Epithelial cell of esophagus (primary cell): ENCODE measurements at regions not wholly inside any gene's neighbourhood (a gene's known extent, or its start where the extent isn't known, plus 50 kb on each side); places are given as distances from the start of the nearest gene placed in this dataset.

Experiments used
- DNase-seq: peaks from one replicate; pipeline ENCODE4 v3.0.0; 2010; ENCODE audit warnings: low read depth
- H3K4me3 ChIP-seq: 2 replicates; pipeline ENCODE4 v1.5.1; 2011; ENCODE audit warnings: mild to moderate bottlenecking, low read length, control low read depth
- TF ChIP-seq, protein P1 (sequence below): IDR thresholded peaks from 2 replicates; pipeline ENCODE4 v1.5.1; 2011; ENCODE audit warnings: low read depth, mild to moderate bottlenecking, low read length, control low read depth, inconsistent platforms; ENCODE audit not compliant: insufficient read depth; ENCODE audit errors: missing control alignments

DNA sequence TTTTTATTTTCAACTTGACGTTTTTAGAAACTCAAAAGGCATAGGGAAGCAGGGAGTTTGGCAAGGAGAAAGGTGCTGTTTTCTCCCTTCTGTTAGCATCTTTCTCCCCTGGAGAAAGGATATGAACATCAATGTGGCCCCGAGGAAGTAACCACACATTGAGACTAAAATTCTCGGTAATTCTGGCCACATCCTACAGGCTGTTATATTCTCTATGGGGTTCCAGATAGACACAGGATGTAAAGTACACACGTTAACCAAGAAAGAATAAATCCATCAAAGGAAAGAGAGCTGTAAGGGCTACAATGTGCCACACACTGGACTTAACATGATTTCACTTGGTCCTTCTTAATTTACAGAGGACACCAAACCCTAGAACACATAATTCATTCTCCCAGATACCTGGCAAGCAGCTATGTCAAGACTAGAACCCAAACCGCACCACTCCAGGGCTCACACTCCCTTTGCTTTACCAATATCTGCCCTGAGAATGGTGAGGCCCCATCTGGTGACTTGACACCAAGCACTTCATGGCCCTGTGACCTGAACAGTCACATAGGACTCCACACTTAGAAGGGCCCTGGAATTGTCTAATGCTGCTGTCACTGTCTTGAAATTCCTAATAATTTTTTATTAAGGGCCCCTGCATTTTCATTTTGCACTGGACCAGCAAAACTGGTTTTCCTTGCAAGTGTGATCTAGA, 73.9 kb downstream of the PRLHR start:
- TF ChIP-seq, protein P1, sequence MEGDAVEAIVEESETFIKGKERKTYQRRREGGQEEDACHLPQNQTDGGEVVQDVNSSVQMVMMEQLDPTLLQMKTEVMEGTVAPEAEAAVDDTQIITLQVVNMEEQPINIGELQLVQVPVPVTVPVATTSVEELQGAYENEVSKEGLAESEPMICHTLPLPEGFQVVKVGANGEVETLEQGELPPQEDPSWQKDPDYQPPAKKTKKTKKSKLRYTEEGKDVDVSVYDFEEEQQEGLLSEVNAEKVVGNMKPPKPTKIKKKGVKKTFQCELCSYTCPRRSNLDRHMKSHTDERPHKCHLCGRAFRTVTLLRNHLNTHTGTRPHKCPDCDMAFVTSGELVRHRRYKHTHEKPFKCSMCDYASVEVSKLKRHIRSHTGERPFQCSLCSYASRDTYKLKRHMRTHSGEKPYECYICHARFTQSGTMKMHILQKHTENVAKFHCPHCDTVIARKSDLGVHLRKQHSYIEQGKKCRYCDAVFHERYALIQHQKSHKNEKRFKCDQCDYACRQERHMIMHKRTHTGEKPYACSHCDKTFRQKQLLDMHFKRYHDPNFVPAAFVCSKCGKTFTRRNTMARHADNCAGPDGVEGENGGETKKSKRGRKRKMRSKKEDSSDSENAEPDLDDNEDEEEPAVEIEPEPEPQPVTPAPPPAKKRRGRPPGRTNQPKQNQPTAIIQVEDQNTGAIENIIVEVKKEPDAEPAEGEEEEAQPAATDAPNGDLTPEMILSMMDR, result no peak

DNA sequence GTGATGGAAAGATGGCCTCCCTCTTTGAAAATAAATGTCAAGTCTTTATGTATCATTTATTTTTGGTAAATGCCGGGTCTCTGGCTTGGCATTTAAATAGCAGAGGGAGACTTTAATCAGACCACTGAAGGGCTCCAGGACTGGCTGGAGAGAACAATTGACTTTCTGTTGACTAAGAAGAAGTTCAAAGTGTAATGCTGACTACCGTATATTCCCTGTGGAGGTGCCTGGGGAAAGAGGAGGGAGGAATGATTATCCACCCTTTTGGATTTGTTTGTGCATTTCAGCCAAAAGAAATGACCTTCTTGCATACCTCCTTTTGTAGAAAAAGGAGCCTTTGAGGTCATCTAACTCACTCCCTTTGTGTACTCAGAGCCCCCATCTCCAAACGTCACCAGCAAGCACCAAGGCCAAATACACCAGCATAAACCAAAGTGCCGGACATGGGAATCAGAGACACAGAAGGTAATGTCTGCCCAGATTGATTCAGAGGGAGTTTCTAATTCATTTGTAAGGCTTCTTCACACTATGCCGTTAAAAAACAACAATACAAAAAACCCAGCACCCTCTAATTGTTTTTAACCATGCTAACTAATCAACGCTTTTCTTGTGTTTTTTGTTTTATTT, 75.2 kb downstream of the PRLHR start:
- no peak overlapping the region for H3K4me3 ChIP-seq
- no peak for DNase-seq
- TF ChIP-seq, protein P1, result no peak

More for the DNA sequence above, 73.9 kb downstream of the PRLHR start:
- no peak overlapping the region for H3K4me3 ChIP-seq
- peak; percentile 54 for DNase-seq

DNA sequence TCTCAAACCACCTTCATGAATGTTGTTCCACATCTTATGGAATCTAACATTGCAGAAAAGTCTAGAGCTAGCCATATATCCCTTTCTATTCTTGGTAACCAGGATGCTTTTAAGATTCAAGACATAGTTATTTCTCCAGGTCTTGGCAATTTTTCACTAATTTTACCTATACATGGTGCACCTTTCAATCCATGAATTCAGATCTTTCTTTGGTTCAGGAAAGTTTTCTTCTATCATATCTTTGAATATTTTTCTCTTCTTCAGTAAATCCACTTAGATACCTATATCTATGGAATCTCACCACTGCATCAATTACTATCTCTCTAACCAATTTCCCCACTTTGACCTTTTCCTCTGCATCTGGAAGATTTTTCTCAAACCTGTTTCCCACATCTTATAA, 77.4 kb downstream of the PRLHR start:
- no peak overlapping the region for H3K4me3 ChIP-seq
- no peak for DNase-seq
- TF ChIP-seq, protein P1, result no peak

DNA sequence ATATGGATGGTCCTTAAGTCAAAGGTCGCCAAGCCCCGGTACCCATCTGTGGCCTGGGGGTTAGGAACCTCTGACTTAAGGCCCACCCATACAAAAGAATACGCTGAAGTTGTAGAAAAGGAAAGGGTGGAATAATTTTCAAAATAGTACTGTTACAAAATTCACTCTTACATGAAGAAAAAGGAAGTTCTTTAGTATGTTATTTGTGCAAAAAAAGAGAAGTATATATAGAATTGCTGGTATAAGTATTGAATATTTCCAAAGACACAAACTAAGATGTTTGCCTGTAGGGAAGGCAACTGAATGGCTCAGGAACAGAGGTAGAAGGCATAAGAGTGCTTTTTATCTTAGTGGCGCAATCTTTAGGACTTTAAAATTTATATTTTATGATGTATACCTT, 78.7 kb downstream of the PRLHR start:
- TF ChIP-seq, protein P1, result no peak
- no peak for DNase-seq
- H3K4me3 ChIP-seq, result no peak overlapping the region

DNA sequence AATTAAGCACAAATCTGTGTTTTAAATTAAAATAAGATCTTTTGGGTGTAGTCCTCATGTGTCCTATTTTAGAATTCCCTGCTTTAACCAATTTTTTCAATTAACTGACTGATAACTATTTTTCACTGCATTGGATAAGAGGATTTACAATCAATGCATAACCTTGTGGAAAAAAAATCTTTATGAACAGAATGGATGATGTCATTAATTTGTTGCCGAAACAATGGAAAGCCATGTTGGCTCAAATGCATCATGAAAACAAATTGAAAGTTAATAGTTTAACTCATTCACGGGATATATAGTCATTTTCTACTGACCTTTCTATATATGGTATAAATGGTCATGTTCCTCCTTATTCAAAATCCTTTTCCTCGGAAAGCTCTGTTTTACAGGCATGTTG, 82.3 kb downstream of the PRLHR start:
- TF ChIP-seq, protein P1, result no peak
- no peak for DNase-seq
- H3K4me3 ChIP-seq, result no peak overlapping the region

DNA sequence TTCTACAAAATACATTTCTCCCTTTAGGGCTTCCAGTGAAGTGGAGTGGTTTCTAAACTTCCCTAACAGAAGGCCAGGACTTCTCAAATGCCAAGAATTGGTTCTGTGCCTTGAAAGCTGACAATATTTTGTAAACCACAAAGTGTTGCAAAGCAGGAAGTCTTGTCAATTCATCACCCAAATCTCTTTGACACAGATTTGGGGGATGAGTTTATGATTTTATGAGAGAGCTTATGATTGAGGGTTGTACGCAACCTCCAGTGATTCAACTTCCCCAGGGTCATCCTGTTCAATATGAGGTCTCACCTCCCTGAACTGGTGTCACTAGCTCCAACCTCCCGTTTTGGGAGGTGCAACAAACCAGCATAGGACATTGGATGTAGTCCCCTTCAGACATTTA, 83.7 kb downstream of the PRLHR start:
- DNase-seq, result no peak
- no peak overlapping the region for H3K4me3 ChIP-seq
- TF ChIP-seq, protein P1, result no peak

GRCh38 chr10:118508863-118509262, 86.6 kb downstream of the PRLHR start:
- no peak overlapping the region for H3K4me3 ChIP-seq
- TF ChIP-seq, protein P1, result no peak
- DNase-seq, result no peak
